Endothelial cell of umbilical vein (primary cell): ENCODE measurements at regions not wholly inside any gene's neighbourhood (a gene's known extent, or its start where the extent isn't known, plus 50 kb on each side); places are given as distances from the start of the nearest gene placed in this dataset.
"Not testable (repeated sequence)": the region's sequence is repeated elsewhere in the genome, so short reads cannot be mapped to it uniquely, and the experiment has no call there.

Source experiments
- BruUV-seq: library from RNA; stranded (reverse); fragments of 400-500 nt; replicated peaks from 2 replicates; lab custom pipeline; 2021; lab: Mats Ljungman, UMichigan
- CTCF ChIA-PET: fragments of 300-600, 350-600 bp; sonication (Branson Sonifier 250); formaldehyde crosslinking; loops from one replicate; lab custom pipeline; 2021; ENCODE audit warnings: antibody characterized with exemption, inconsistent platforms; lab: Charles Lee
- POLR2A ChIA-PET: fragments of 300-600, 350-600 bp; sonication (Branson Sonifier 250); formaldehyde crosslinking; loops from one replicate; lab custom pipeline; 2021; ENCODE audit warnings: antibody characterized with exemption, inconsistent platforms; lab: Charles Lee
- DNase-seq: peaks from one replicate; pipeline ENCODE4 v3.0.0-alpha.2; 2011; ENCODE audit warnings: low read depth, low spot score
- FAIRE-seq: peaks from 2 replicates; lab custom pipeline; 2011; peaks lifted over from hg19 to GRCh38; lab: Jason Lieb, UNC
- H2AFZ ChIP-seq: 2 replicates; pipeline ENCODE4 v1.6.0; 2012; ENCODE audit warnings: low read depth, low read length, control low read depth, inconsistent platforms
- H3K27ac ChIP-seq: 2 replicates; pipeline ENCODE4 v1.5.1; 2011; ENCODE audit warnings: low read depth, mild to moderate bottlenecking, control low read depth, low read length, moderate library complexity; ENCODE audit not compliant: insufficient read depth
- H3K27me3 ChIP-seq, 2 experiments: 2 replicates each; pipeline versions ENCODE4 v1.6.0 to v1.6.1; 2011; ENCODE audit warnings: low read length in 2 of 2, mixed read lengths in 1 of 2; ENCODE audit not compliant: control insufficient read depth in 2 of 2, insufficient read depth in 2 of 2
- H3K36me3 ChIP-seq, 2 experiments: 2 replicates in 1 of 2; 3 replicates in 1 of 2; pipeline ENCODE4 v1.5.1; 2011; ENCODE audit warnings: low read length in 2 of 2, mild to moderate bottlenecking in 1 of 2, moderate library complexity in 1 of 2; ENCODE audit not compliant: control insufficient read depth in 2 of 2, insufficient read depth in 2 of 2; ENCODE audit errors: extremely low read depth in 1 of 2
- H3K4me1 ChIP-seq: 3 replicates; pipeline ENCODE4 v1.5.1; 2011; ENCODE audit warnings: mild to moderate bottlenecking, low read length; ENCODE audit not compliant: control insufficient read depth, insufficient read depth; ENCODE audit errors: extremely low read depth
- H3K4me2 ChIP-seq: 2 replicates; pipeline ENCODE4 v1.6.1; 2011; ENCODE audit warnings: low read length, control low read depth, mixed read lengths; ENCODE audit not compliant: insufficient read depth
- H3K4me3 ChIP-seq, 3 experiments: fragments of 200-600 bp in 1 of 3; sonication (generic), shearing (Covaris generic) in 1 of 3; replicated peaks in 1 of 3; 2 replicates each; pipeline ENCODE4 v1.5.1; 2011 to 2016; ENCODE audit warnings: control low read depth in 3 of 3, low read length in 3 of 3, mild to moderate bottlenecking in 2 of 3, inconsistent platforms in 1 of 3, low read depth in 1 of 3, moderate library complexity in 1 of 3; ENCODE audit not compliant: insufficient read depth in 1 of 3
- H3K79me2 ChIP-seq: 2 replicates; pipeline ENCODE4 v1.6.0; 2012; ENCODE audit warnings: low read length, inconsistent platforms; ENCODE audit not compliant: control insufficient read depth, insufficient read depth
- H3K9ac ChIP-seq: replicated peaks from 2 replicates; pipeline ENCODE3; 2011; ENCODE audit warnings: low read length, control low read depth; ENCODE audit not compliant: insufficient read depth; ENCODE audit errors: extremely low read depth
- H3K9me1 ChIP-seq: replicated peaks from 3 replicates; pipeline ENCODE4 v1.6.0; 2011; ENCODE audit warnings: mild to moderate bottlenecking, low read length; ENCODE audit not compliant: control insufficient read depth, insufficient read depth; ENCODE audit errors: extremely low read depth
- H3K9me3 ChIP-seq: replicated peaks from 2 replicates; pipeline ENCODE4 v1.5.1; 2012; ENCODE audit warnings: low read length, inconsistent platforms; ENCODE audit not compliant: control insufficient read depth, insufficient read depth
- H4K20me1 ChIP-seq: replicated peaks from 2 replicates; pipeline ENCODE3; 2011; ENCODE audit warnings: mild to moderate bottlenecking, low read length; ENCODE audit not compliant: control insufficient read depth, insufficient read depth; ENCODE audit errors: extremely low read depth
- EZH2 ChIP-seq: IDR thresholded peaks from 2 replicates; pipeline ENCODE4 v1.6.1; 2012; ENCODE audit warnings: borderline replicate concordance, low read depth, mild to moderate bottlenecking, moderate library complexity, low read length, inconsistent platforms; ENCODE audit not compliant: severe bottlenecking
- FOS ChIP-seq: IDR thresholded peaks from 2 replicates; pipeline ENCODE4 v1.6.1; 2011; ENCODE audit warnings: mild to moderate bottlenecking, low read length, moderate library complexity, borderline replicate concordance; ENCODE audit not compliant: insufficient read depth
- GATA2 ChIP-seq: IDR thresholded peaks from 2 replicates; pipeline ENCODE4 v1.7.0; 2011; ENCODE audit warnings: low read depth, mild to moderate bottlenecking, moderate library complexity, mixed read lengths, low read length; ENCODE audit not compliant: insufficient read length, insufficient read depth
- JUN ChIP-seq: IDR thresholded peaks from 2 replicates; pipeline ENCODE4 v1.6.1; 2011; ENCODE audit warnings: borderline replicate concordance, low read depth; ENCODE audit not compliant: insufficient read length, insufficient read depth
- MYC ChIP-seq: IDR thresholded peaks from one replicate; pipeline ENCODE4 v1.6.1; 2011; ENCODE audit warnings: mild to moderate bottlenecking, low read depth, low read length
- POLR2A ChIP-seq: IDR thresholded peaks from 2 replicates; pipeline ENCODE4 v1.6.1; 2012; ENCODE audit warnings: low read depth, mild to moderate bottlenecking, control low read depth, low read length
- POLR2AphosphoS5 ChIP-seq: IDR thresholded peaks from 2 replicates; pipeline ENCODE4 v1.6.1; 2012; ENCODE audit warnings: low read depth, mild to moderate bottlenecking, control low read depth, low read length, moderate library complexity; ENCODE audit not compliant: insufficient read depth
- dilution Hi-C: fragments of 300-500 bp; cut with MboI; formaldehyde crosslinking; loops from one replicate; pipeline ENCODE4 v1.15.0; 2019; ENCODE audit warnings: low sequenced_read_pairs; ENCODE audit not compliant: extremely low pct_ligation_motif_present
- intact Hi-C: fragments of 100-400 bp; cut with micrococcal nuclease; formaldehyde crosslinking; loops from one replicate; pipeline ENCODE4 v1.10.0; 2022
- TF ChIP-seq, protein P1 (sequence below), 2 donors: IDR thresholded peaks; 1 replicate in 1 of 2; 2 replicates in 1 of 2; pipeline ENCODE4 v1.5.1; 2011; ENCODE audit warnings: low read length in 2 of 2, mild to moderate bottlenecking in 2 of 2, moderate library complexity in 2 of 2, control low read depth in 1 of 2, inconsistent platforms in 1 of 2, low read depth in 1 of 2; ENCODE audit not compliant: insufficient read depth in 1 of 2; ENCODE audit errors: extremely low read depth in 1 of 2
- TF ChIP-seq, protein P2 (sequence below): IDR thresholded peaks from 2 replicates; pipeline ENCODE4 v1.6.1; 2011; ENCODE audit not compliant: insufficient read depth, insufficient read length

DNA sequence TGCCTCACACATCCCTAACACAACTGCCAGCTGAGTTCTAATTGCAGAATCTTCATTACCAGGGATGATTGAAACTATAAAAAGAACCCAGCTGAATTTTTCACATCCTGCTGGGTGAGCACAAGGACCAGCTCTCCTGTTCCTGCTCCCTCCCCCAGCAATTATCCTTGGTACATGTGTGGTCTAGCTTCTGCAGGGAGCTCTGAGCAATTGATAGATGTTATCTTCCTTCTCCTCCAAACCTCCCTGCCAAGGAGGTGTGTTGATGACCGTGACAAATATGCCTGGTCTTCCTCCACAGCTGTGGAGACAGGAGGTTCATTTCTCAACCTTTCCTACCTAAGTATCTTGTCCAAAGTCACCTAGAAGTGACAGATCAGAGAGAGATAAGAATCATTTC lies 65.3 kb upstream of the MAN1A2 start:
- Histone ChIP-seq H3K9me1 (no peaks in the 10 kb centered on the region), H3K4me1 (no peaks in the 10 kb centered on the region), H3K27me3 (peaks cover 0 to 2% of the 10 kb centered on the region in 2 experiments), H3K9me3 (no peaks in the 10 kb centered on the region), H3K9ac (no peak overlapping the region), H3K4me3 (no peak overlapping the region), H3K27ac (no peak overlapping the region), H3K36me3 (no peaks in the 10 kb centered on the region), H3K79me2 (no peaks in the 10 kb centered on the region), H3K4me2 (no peak overlapping the region), H2AFZ (no peak overlapping the region), H4K20me1 (no peaks in the 10 kb centered on the region)
- no TSS peak for BruUV-seq
- POLR2A ChIA-PET = no interaction called here
- CTCF ChIA-PET = no interaction called here
- no peak for TF ChIP-seq EZH2
- no peak for TF ChIP-seq POLR2A
- no peak for TF ChIP-seq JUN
- TF ChIP-seq GATA2 = no peak
- no peak for TF ChIP-seq POLR2AphosphoS5
- no peak for TF ChIP-seq MYC
- TF ChIP-seq, protein P1, sequence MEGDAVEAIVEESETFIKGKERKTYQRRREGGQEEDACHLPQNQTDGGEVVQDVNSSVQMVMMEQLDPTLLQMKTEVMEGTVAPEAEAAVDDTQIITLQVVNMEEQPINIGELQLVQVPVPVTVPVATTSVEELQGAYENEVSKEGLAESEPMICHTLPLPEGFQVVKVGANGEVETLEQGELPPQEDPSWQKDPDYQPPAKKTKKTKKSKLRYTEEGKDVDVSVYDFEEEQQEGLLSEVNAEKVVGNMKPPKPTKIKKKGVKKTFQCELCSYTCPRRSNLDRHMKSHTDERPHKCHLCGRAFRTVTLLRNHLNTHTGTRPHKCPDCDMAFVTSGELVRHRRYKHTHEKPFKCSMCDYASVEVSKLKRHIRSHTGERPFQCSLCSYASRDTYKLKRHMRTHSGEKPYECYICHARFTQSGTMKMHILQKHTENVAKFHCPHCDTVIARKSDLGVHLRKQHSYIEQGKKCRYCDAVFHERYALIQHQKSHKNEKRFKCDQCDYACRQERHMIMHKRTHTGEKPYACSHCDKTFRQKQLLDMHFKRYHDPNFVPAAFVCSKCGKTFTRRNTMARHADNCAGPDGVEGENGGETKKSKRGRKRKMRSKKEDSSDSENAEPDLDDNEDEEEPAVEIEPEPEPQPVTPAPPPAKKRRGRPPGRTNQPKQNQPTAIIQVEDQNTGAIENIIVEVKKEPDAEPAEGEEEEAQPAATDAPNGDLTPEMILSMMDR (IDR thresholded peaks at IDR 0.05; ENCODE audit: extremely low read depth in 1 of 2, insufficient read depth in 1 of 2, low read depth in 1 of 2, low read length in 2 of 2) = no peak
- TF ChIP-seq FOS = no peak
- TF ChIP-seq, protein P2, sequence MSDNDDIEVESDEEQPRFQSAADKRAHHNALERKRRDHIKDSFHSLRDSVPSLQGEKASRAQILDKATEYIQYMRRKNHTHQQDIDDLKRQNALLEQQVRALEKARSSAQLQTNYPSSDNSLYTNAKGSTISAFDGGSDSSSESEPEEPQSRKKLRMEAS = no peak
- DNase-seq (no peak), FAIRE-seq (no peak)
- dilution Hi-C loops (no loop called here), intact Hi-C loops (no loop called here)

- BruUV-seq = not testable (repeated sequence)
These were observed 67.1 kb upstream of the MAN1A2 start for GRCh38 chr1:117300183-117300582.

More at GRCh38 chr1:117300183-117300582, 67.1 kb upstream of the MAN1A2 start:
- H3K9ac ChIP-seq, POLR2A ChIA-PET, H2AFZ ChIP-seq, H3K36me3 ChIP-seq, intact Hi-C loops, dilution Hi-C loops, DNase-seq, H3K9me1 ChIP-seq, H3K4me3 ChIP-seq, FAIRE-seq, H4K20me1 ChIP-seq, CTCF ChIA-PET, H3K27ac ChIP-seq, H3K27me3 ChIP-seq, H3K9me3 ChIP-seq, H3K4me1 ChIP-seq, H3K4me2 ChIP-seq, H3K79me2 ChIP-seq: not testable (repeated sequence)
